Astrocyte of the cerebellum (primary cell): ENCODE measurements at regions not wholly inside any gene's neighbourhood (a gene's known extent, or its start where the extent isn't known, plus 50 kb on each side); places are given as distances from the start of the nearest gene placed in this dataset.
"Not testable (repeated sequence)": the region's sequence is repeated elsewhere in the genome, so short reads cannot be mapped to it uniquely, and the experiment has no call there.

Source experiments
- DNase-seq: peaks from one replicate; pipeline ENCODE4 v3.0.0-alpha.2; 2011; ENCODE audit warnings: low read depth
- H3K4me3 ChIP-seq: 2 replicates; pipeline ENCODE4 v1.5.1; 2011; ENCODE audit warnings: mild to moderate bottlenecking, low read depth, low read length, moderate library complexity
- CTCF ChIP-seq: IDR thresholded peaks from 2 replicates; pipeline ENCODE4 v1.5.1; 2012; ENCODE audit warnings: low read length, low read depth, moderate library complexity, mild to moderate bottlenecking; ENCODE audit errors: missing control alignments
- in situ Hi-C: cut with HindIII; loops from 2 replicates; pipeline ENCODE4 v1.10.0; 2017; ENCODE audit warnings: low sequenced_read_pairs

- no peak for TF ChIP-seq CTCF
- no peak for DNase-seq
- in situ Hi-C loops, result no loop called here
- H3K4me3 ChIP-seq, result no peak overlapping the region
Observed at GRCh38 chr2:47282621-47283272, 86.4 kb upstream of the EPCAM start.

GRCh38 chr2:47279525-47279924 lies 89.6 kb upstream of the EPCAM start:
- in situ Hi-C loops, DNase-seq, H3K4me3 ChIP-seq: not testable (repeated sequence)

GRCh38 chr2:47277987-47278386 lies 91.1 kb upstream of the EPCAM start:
- no peak overlapping the region for H3K4me3 ChIP-seq
- in situ Hi-C loops, result no loop called here
- TF ChIP-seq CTCF, result no peak
- DNase-seq, result no peak

- no peak overlapping the region for H3K4me3 ChIP-seq
- no peak for DNase-seq
- no peak for TF ChIP-seq CTCF
- in situ Hi-C loops, result no loop called here
Observed at GRCh38 chr2:47277187-47277586, 91.9 kb upstream of the EPCAM start.

GRCh38 chr2:47276061-47276460 lies 93.0 kb upstream of the EPCAM start:
- in situ Hi-C loops, result no loop called here
- DNase-seq, result no peak
- TF ChIP-seq CTCF, result no peak
- no peak overlapping the region for H3K4me3 ChIP-seq

GRCh38 chr2:47274054-47274782 lies 94.9 kb upstream of the EPCAM start:
- no peak overlapping the region for H3K4me3 ChIP-seq
- in situ Hi-C loops, result no loop called here
- TF ChIP-seq CTCF, result no peak
- no peak for DNase-seq
